CD4-positive, alpha-beta T cell (primary cell): ENCODE measurements at regions not wholly inside any gene's neighbourhood (a gene's known extent, or its start where the extent isn't known, plus 50 kb on each side); places are given as distances from the start of the nearest gene placed in this dataset.

Experiments
- ATAC-seq: fragments of 200-7000 bp; cut with Tn5 transposase; one replicate; pipeline ENCODE4 v1.10.0; 2022; ENCODE audit warnings: mild to moderate bottlenecking; ENCODE audit not compliant: poor library complexity
- CTCF ChIA-PET: fragments of 350-600 bp; sonication (Branson Sonifier 250); formaldehyde crosslinking; loops from one replicate; lab custom pipeline; 2021; ENCODE audit warnings: antibody characterized with exemption, inconsistent platforms; lab: Charles Lee
- POLR2A ChIA-PET: fragments of 350-600 bp; sonication (Branson Sonifier 250); formaldehyde crosslinking; loops from one replicate; lab custom pipeline; 2021; ENCODE audit warnings: antibody characterized with exemption, inconsistent platforms; lab: Charles Lee
- DNase-seq, 14 experiments: peaks; one replicate each; pipeline ENCODE4 v3.0.0-alpha.2; 2013 to 2020; ENCODE audit warnings: mixed read lengths in 2 of 14
- H3K27ac ChIP-seq, 2 donors: one replicate each; pipeline versions ENCODE4 v1.5.1 to v1.7.0; 2013; ENCODE audit warnings: low read length in 2 of 2, low read depth in 1 of 2, mild to moderate bottlenecking in 1 of 2
- H3K27me3 ChIP-seq, 2 experiments: 1 replicate in 1 of 2; 2 replicates in 1 of 2; pipeline versions ENCODE4 v1.6.1 to v1.7.0; 2013; ENCODE audit warnings: low read length in 2 of 2, control low read depth in 1 of 2, mild to moderate bottlenecking in 1 of 2, moderate library complexity in 1 of 2; ENCODE audit not compliant: insufficient read depth in 2 of 2, control insufficient read depth in 1 of 2
- H3K36me3 ChIP-seq: one replicate; pipeline ENCODE4 v1.6.1; 2013; ENCODE audit warnings: low read length, control low read depth; ENCODE audit not compliant: insufficient read depth
- H3K4me1 ChIP-seq: one replicate; pipeline ENCODE4 v1.6.1; 2013; ENCODE audit warnings: low read length, control low read depth; ENCODE audit not compliant: insufficient read depth
- H3K4me3 ChIP-seq: one replicate; pipeline ENCODE4 v1.5.1; 2013; ENCODE audit warnings: mild to moderate bottlenecking, low read length, moderate library complexity
- H3K9me3 ChIP-seq, 2 experiments: 1 replicate in 1 of 2; 2 replicates in 1 of 2; pipeline versions ENCODE4 v1.6.1 to v1.7.0; 2013; ENCODE audit warnings: low read length in 2 of 2, mild to moderate bottlenecking in 2 of 2, control low read depth in 1 of 2, moderate library complexity in 1 of 2; ENCODE audit not compliant: control insufficient read depth in 1 of 2, insufficient read depth in 1 of 2
- H3K27ac Mint-ChIP-seq: one replicate; pipeline ENCODE4 v1.8.0; 2020; ENCODE audit warnings: mixed read lengths
- H3K27me3 Mint-ChIP-seq: one replicate; pipeline ENCODE4 v1.8.0; 2021; ENCODE audit warnings: mixed read lengths
- H3K36me3 Mint-ChIP-seq: one replicate; pipeline ENCODE4 v1.8.0; 2021; ENCODE audit warnings: low read depth, mixed read lengths
- H3K4me1 Mint-ChIP-seq: one replicate; pipeline ENCODE4 v1.8.0; 2021; ENCODE audit warnings: low read depth, mixed read lengths
- H3K4me3 Mint-ChIP-seq: one replicate; pipeline ENCODE4 v1.8.0; 2020; ENCODE audit warnings: mild to moderate bottlenecking, mixed read lengths
- H3K9me3 Mint-ChIP-seq: one replicate; pipeline ENCODE4 v1.8.0; 2020; ENCODE audit warnings: mixed read lengths
- intact Hi-C, 2 experiments: fragments of 100-400 bp; cut with DNase I in 1 of 2; cut with micrococcal nuclease in 1 of 2; formaldehyde crosslinking; loops; one replicate each; pipeline versions ENCODE4 v1.15.1 to v1.9.0; 2023 to 2025; cut with DNase I, micrococcal nuclease
- TF ChIP-seq, protein P1 (sequence below): fragments of 200-600 bp; IDR thresholded peaks from one replicate; pipeline ENCODE4 v1.8.0; 2022; ENCODE audit warnings: antibody characterized with exemption, mild to moderate bottlenecking

GRCh38 chr19:28453420-28453819, 759.5 kb downstream of the UQCRFS1 start:
- Histone ChIP-seq H3K4me1 (no peaks in the 10 kb centered on the region), H3K9me3 (no peaks in the 10 kb centered on the region), H3K27me3 (no peaks in the 10 kb centered on the region), H3K27ac (no peak overlapping the region), H3K36me3 (no peaks in the 10 kb centered on the region), H3K4me3 (no peak overlapping the region)
- CTCF ChIA-PET, result no interaction called here
- POLR2A ChIA-PET, result no interaction called here
- no peak for ATAC-seq
- H3K9me3 Mint-ChIP-seq, result no peaks in the 10 kb centered on the region
- TF ChIP-seq, protein P1, sequence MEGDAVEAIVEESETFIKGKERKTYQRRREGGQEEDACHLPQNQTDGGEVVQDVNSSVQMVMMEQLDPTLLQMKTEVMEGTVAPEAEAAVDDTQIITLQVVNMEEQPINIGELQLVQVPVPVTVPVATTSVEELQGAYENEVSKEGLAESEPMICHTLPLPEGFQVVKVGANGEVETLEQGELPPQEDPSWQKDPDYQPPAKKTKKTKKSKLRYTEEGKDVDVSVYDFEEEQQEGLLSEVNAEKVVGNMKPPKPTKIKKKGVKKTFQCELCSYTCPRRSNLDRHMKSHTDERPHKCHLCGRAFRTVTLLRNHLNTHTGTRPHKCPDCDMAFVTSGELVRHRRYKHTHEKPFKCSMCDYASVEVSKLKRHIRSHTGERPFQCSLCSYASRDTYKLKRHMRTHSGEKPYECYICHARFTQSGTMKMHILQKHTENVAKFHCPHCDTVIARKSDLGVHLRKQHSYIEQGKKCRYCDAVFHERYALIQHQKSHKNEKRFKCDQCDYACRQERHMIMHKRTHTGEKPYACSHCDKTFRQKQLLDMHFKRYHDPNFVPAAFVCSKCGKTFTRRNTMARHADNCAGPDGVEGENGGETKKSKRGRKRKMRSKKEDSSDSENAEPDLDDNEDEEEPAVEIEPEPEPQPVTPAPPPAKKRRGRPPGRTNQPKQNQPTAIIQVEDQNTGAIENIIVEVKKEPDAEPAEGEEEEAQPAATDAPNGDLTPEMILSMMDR, result no peak
- no peaks in the 10 kb centered on the region for H3K36me3 Mint-ChIP-seq
- H3K27me3 Mint-ChIP-seq, result no peaks in the 10 kb centered on the region
- no peak overlapping the region for H3K27ac Mint-ChIP-seq
- no peak for DNase-seq
- no peak overlapping the region for H3K4me3 Mint-ChIP-seq
- intact Hi-C loops, result no loop called here
- no peaks in the 10 kb centered on the region for H3K4me1 Mint-ChIP-seq

GRCh38 chr19:28449803-28450202, 763.1 kb downstream of the UQCRFS1 start:
- Histone ChIP-seq H3K4me1 (no peaks in the 10 kb centered on the region), H3K27me3 (no peaks in the 10 kb centered on the region), H3K36me3 (no peaks in the 10 kb centered on the region), H3K27ac (no peak overlapping the region), H3K9me3 (peaks cover 0 to 4% of the 10 kb centered on the region in 2 experiments), H3K4me3 (no peak overlapping the region)
- CTCF ChIA-PET, result no interaction called here
- no peak overlapping the region for H3K27ac Mint-ChIP-seq
- TF ChIP-seq, protein P1, result no peak
- no peak overlapping the region for H3K4me3 Mint-ChIP-seq
- intact Hi-C loops, result no loop called here
- no peaks in the 10 kb centered on the region for H3K4me1 Mint-ChIP-seq
- no peaks in the 10 kb centered on the region for H3K36me3 Mint-ChIP-seq
- no peaks in the 10 kb centered on the region for H3K27me3 Mint-ChIP-seq
- ATAC-seq (no peak), DNase-seq (no peak)
- H3K9me3 Mint-ChIP-seq, result no peaks in the 10 kb centered on the region
- POLR2A ChIA-PET, result no interaction called here

DNA sequence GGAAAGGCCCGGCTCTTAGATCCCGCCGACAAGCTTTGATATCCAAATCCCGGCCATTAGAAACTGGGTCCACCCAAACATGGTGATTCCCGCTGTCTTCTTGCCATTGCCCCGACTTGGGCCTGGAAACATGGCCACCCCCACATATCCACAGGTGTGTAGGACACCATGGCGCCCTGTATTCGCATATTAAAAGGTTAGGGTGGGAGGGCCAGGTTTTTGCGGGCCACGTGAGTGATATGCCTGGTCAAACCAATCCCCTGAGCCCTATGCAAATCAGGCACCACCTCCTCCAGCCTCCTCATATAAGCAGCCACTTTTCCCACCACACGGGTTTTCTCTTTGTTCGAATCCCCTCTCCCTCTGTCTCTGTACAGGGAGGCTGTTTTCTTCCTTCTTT, 766.4 kb downstream of the UQCRFS1 start:
- TF ChIP-seq, protein P1, result no peak
- Histone ChIP-seq H3K4me1 (no peaks in the 10 kb centered on the region), H3K27me3 (no peaks in the 10 kb centered on the region), H3K27ac (no peak overlapping the region), H3K36me3 (no peaks in the 10 kb centered on the region), H3K9me3 (peaks cover 0 to 8% of the 10 kb centered on the region in 2 experiments), H3K4me3 (no peak overlapping the region)
- CTCF ChIA-PET, result no interaction called here
- no peaks in the 10 kb centered on the region for H3K9me3 Mint-ChIP-seq
- H3K36me3 Mint-ChIP-seq, result no peaks in the 10 kb centered on the region
- ATAC-seq (no peak), DNase-seq (no peak)
- H3K4me1 Mint-ChIP-seq, result no peaks in the 10 kb centered on the region
- POLR2A ChIA-PET, result no interaction called here
- intact Hi-C loops, result no loop called here
- no peak overlapping the region for H3K27ac Mint-ChIP-seq
- H3K27me3 Mint-ChIP-seq, result no peaks in the 10 kb centered on the region
- H3K4me3 Mint-ChIP-seq, result no peak overlapping the region
